CD4-positive, alpha-beta T cell (primary cell): ENCODE measurements at regions not wholly inside any gene's neighbourhood (a gene's known extent, or its start where the extent isn't known, plus 50 kb on each side); places are given as distances from the start of the nearest gene placed in this dataset.

Source experiments
- ATAC-seq: fragments of 200-7000 bp; cut with Tn5 transposase; one replicate; pipeline ENCODE4 v1.10.0; 2022; ENCODE audit warnings: mild to moderate bottlenecking; ENCODE audit not compliant: poor library complexity
- CTCF ChIA-PET: fragments of 350-600 bp; sonication (Branson Sonifier 250); formaldehyde crosslinking; loops from one replicate; lab custom pipeline; 2021; ENCODE audit warnings: antibody characterized with exemption, inconsistent platforms; lab: Charles Lee
- POLR2A ChIA-PET: fragments of 350-600 bp; sonication (Branson Sonifier 250); formaldehyde crosslinking; loops from one replicate; lab custom pipeline; 2021; ENCODE audit warnings: antibody characterized with exemption, inconsistent platforms; lab: Charles Lee
- DNase-seq, 14 experiments: peaks; one replicate each; pipeline ENCODE4 v3.0.0-alpha.2; 2013 to 2020; ENCODE audit warnings: mixed read lengths in 2 of 14
- H3K27ac ChIP-seq, 2 donors: one replicate each; pipeline versions ENCODE4 v1.5.1 to v1.7.0; 2013; ENCODE audit warnings: low read length in 2 of 2, low read depth in 1 of 2, mild to moderate bottlenecking in 1 of 2
- H3K27me3 ChIP-seq, 2 experiments: 1 replicate in 1 of 2; 2 replicates in 1 of 2; pipeline versions ENCODE4 v1.6.1 to v1.7.0; 2013; ENCODE audit warnings: low read length in 2 of 2, control low read depth in 1 of 2, mild to moderate bottlenecking in 1 of 2, moderate library complexity in 1 of 2; ENCODE audit not compliant: insufficient read depth in 2 of 2, control insufficient read depth in 1 of 2
- H3K36me3 ChIP-seq: one replicate; pipeline ENCODE4 v1.6.1; 2013; ENCODE audit warnings: low read length, control low read depth; ENCODE audit not compliant: insufficient read depth
- H3K4me1 ChIP-seq: one replicate; pipeline ENCODE4 v1.6.1; 2013; ENCODE audit warnings: low read length, control low read depth; ENCODE audit not compliant: insufficient read depth
- H3K4me3 ChIP-seq: one replicate; pipeline ENCODE4 v1.5.1; 2013; ENCODE audit warnings: mild to moderate bottlenecking, low read length, moderate library complexity
- H3K9me3 ChIP-seq, 2 experiments: 1 replicate in 1 of 2; 2 replicates in 1 of 2; pipeline versions ENCODE4 v1.6.1 to v1.7.0; 2013; ENCODE audit warnings: low read length in 2 of 2, mild to moderate bottlenecking in 2 of 2, control low read depth in 1 of 2, moderate library complexity in 1 of 2; ENCODE audit not compliant: control insufficient read depth in 1 of 2, insufficient read depth in 1 of 2
- H3K27ac Mint-ChIP-seq: one replicate; pipeline ENCODE4 v1.8.0; 2020; ENCODE audit warnings: mixed read lengths
- H3K27me3 Mint-ChIP-seq: one replicate; pipeline ENCODE4 v1.8.0; 2021; ENCODE audit warnings: mixed read lengths
- H3K36me3 Mint-ChIP-seq: one replicate; pipeline ENCODE4 v1.8.0; 2021; ENCODE audit warnings: low read depth, mixed read lengths
- H3K4me1 Mint-ChIP-seq: one replicate; pipeline ENCODE4 v1.8.0; 2021; ENCODE audit warnings: low read depth, mixed read lengths
- H3K4me3 Mint-ChIP-seq: one replicate; pipeline ENCODE4 v1.8.0; 2020; ENCODE audit warnings: mild to moderate bottlenecking, mixed read lengths
- H3K9me3 Mint-ChIP-seq: one replicate; pipeline ENCODE4 v1.8.0; 2020; ENCODE audit warnings: mixed read lengths
- intact Hi-C, 2 experiments: fragments of 100-400 bp; cut with DNase I in 1 of 2; cut with micrococcal nuclease in 1 of 2; formaldehyde crosslinking; loops; one replicate each; pipeline versions ENCODE4 v1.15.1 to v1.9.0; 2023 to 2025; cut with DNase I, micrococcal nuclease
- TF ChIP-seq, protein P1 (sequence below): fragments of 200-600 bp; IDR thresholded peaks from one replicate; pipeline ENCODE4 v1.8.0; 2022; ENCODE audit warnings: antibody characterized with exemption, mild to moderate bottlenecking

DNA sequence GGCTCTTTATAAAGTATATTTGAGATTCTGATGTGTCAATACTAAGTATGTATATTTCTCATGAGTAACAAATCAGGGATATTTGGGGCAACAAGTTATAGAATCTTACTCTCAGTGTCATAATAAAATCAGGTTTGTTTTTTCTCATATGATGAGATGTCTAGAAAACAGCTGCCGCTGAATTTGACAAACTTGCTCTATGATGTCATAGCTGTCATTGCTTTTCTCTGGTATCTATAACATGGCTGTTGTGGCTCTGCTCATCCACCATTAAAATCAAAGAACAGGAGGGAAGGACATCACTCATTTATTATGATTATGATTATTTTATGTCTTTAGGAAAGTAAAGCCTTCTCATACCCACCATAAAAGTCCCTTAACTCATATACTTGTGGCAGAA, 417.2 kb upstream of the LRRTM4 start:
- POLR2A ChIA-PET, result no interaction called here
- intact Hi-C loops, result no loop called here
- no peaks in the 10 kb centered on the region for H3K4me1 Mint-ChIP-seq
- H3K27me3 Mint-ChIP-seq, result no peaks in the 10 kb centered on the region
- H3K27ac ChIP-seq, result no peak overlapping the region
- no peaks in the 10 kb centered on the region for H3K36me3 Mint-ChIP-seq
- TF ChIP-seq, protein P1, sequence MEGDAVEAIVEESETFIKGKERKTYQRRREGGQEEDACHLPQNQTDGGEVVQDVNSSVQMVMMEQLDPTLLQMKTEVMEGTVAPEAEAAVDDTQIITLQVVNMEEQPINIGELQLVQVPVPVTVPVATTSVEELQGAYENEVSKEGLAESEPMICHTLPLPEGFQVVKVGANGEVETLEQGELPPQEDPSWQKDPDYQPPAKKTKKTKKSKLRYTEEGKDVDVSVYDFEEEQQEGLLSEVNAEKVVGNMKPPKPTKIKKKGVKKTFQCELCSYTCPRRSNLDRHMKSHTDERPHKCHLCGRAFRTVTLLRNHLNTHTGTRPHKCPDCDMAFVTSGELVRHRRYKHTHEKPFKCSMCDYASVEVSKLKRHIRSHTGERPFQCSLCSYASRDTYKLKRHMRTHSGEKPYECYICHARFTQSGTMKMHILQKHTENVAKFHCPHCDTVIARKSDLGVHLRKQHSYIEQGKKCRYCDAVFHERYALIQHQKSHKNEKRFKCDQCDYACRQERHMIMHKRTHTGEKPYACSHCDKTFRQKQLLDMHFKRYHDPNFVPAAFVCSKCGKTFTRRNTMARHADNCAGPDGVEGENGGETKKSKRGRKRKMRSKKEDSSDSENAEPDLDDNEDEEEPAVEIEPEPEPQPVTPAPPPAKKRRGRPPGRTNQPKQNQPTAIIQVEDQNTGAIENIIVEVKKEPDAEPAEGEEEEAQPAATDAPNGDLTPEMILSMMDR, result no peak
- ATAC-seq (no peak), DNase-seq (no peak)
- H3K4me3 Mint-ChIP-seq, result no peak overlapping the region
- no peaks in the 10 kb centered on the region for H3K4me1 ChIP-seq
- CTCF ChIA-PET, result no interaction called here
- no peaks in the 10 kb centered on the region for H3K36me3 ChIP-seq
- no peak overlapping the region for H3K4me3 ChIP-seq
- peaks cover 11% of the 10 kb centered on the region for H3K9me3 Mint-ChIP-seq
- no peaks in the 10 kb centered on the region for H3K9me3 ChIP-seq
- no peaks in the 10 kb centered on the region for H3K27me3 ChIP-seq
- H3K27ac Mint-ChIP-seq, result no peak overlapping the region

DNA sequence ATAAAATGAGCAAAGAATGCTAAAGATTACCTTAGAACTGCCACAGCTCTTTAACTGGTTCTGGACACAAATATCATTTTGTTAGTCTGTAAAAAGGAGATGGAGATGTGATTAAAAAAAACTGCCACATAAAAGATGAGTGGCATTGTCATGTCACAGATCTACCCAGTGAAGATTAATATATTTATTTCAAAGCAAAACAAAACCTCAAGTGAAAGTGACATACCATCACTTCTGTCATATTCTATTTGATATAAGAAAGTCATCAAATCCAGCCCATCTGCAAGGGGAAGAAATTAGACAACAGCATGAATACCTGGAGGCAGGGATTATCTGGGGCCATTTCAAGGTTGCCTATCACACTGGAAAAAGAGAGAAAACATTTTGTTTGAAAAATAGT, 417.6 kb upstream of the LRRTM4 start:
- H3K27me3 ChIP-seq, result no peaks in the 10 kb centered on the region
- TF ChIP-seq, protein P1, result no peak
- intact Hi-C loops, result no loop called here
- no peaks in the 10 kb centered on the region for H3K9me3 ChIP-seq
- H3K4me1 Mint-ChIP-seq, result no peaks in the 10 kb centered on the region
- H3K4me3 ChIP-seq, result no peak overlapping the region
- peaks cover 12% of the 10 kb centered on the region for H3K9me3 Mint-ChIP-seq
- H3K4me3 Mint-ChIP-seq, result no peak overlapping the region
- DNase-seq, result no peak
- no peaks in the 10 kb centered on the region for H3K36me3 ChIP-seq
- no peak overlapping the region for H3K27ac ChIP-seq
- no peaks in the 10 kb centered on the region for H3K27me3 Mint-ChIP-seq
- no peaks in the 10 kb centered on the region for H3K36me3 Mint-ChIP-seq
- H3K4me1 ChIP-seq, result no peaks in the 10 kb centered on the region
- H3K27ac Mint-ChIP-seq, result no peak overlapping the region
- no peak for ATAC-seq
- POLR2A ChIA-PET, result no interaction called here
- CTCF ChIA-PET, result no interaction called here

DNA sequence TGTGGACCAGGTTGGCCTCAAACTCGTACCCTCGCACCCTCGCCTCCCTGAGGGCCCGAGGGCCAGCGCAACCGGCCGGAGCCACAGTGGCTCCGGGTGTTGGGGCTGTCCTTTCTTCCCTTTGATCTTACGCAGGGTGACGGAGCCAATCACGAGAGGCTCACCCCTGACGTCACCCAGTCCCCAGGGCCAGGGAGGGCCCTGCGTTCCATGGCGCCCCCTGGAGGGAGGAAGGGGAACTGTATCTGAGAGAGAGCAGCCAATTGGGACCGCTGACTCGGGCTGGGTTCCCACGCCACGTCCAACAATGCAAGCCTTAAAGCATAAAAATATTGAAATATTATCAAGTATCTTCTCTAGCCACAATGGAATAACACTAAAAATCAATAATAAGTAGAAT, 432.8 kb upstream of the LRRTM4 start:
- H3K4me3 Mint-ChIP-seq, result no peak overlapping the region
- ATAC-seq (no peak), DNase-seq (peak in 1 of 14 experiments; percentile 7)
- TF ChIP-seq, protein P1, result no peak
- H3K4me1 Mint-ChIP-seq, result no peaks in the 10 kb centered on the region
- no peaks in the 10 kb centered on the region for H3K36me3 Mint-ChIP-seq
- peaks cover 24% of the 10 kb centered on the region for H3K9me3 Mint-ChIP-seq
- H3K4me3 ChIP-seq, result no peak overlapping the region
- peaks cover 5 to 16% of the 10 kb centered on the region in 2 experiments for H3K9me3 ChIP-seq
- intact Hi-C loops, result no loop called here
- ChIA-PET CTCF (no interaction called here), POLR2A (no interaction called here)
- H3K27me3 ChIP-seq, result no peaks in the 10 kb centered on the region
- H3K27ac Mint-ChIP-seq, result no peak overlapping the region
- no peaks in the 10 kb centered on the region for H3K4me1 ChIP-seq
- H3K27me3 Mint-ChIP-seq, result no peaks in the 10 kb centered on the region
- no peaks in the 10 kb centered on the region for H3K36me3 ChIP-seq
- no peak overlapping the region for H3K27ac ChIP-seq
